ENCODE measurements at regions not wholly inside any gene's neighbourhood (a gene's known extent, or its start where the extent isn't known, plus 50 kb on each side); places are given as distances from the start of the nearest gene placed in this dataset.

- TF ChIP-seq CTCF (conservative IDR thresholded peaks at IDR 0.05), result no peak
- H3K27ac ChIP-seq, result no peak overlapping the region
Observed at GRCh38 chr4:64588507-64588906, 179.3 kb upstream of the TECRL start.

- no peak overlapping the region for H3K27ac ChIP-seq
Observed at GRCh38 chr4:64584981-64585557, 175.8 kb upstream of the TECRL start.

GRCh38 chr4:64584125-64584524 lies 174.9 kb upstream of the TECRL start:
- TF ChIP-seq CTCF (conservative IDR thresholded peaks at IDR 0.05), result no peak
- H3K27ac ChIP-seq, result no peak overlapping the region

More at GRCh38 chr4:64584981-64585557, 175.8 kb upstream of the TECRL start:
- peak; percentile 84 for TF ChIP-seq CTCF (conservative IDR thresholded peaks at IDR 0.05)

GRCh38 chr4:64582492-64582891 lies 173.2 kb upstream of the TECRL start:
- TF ChIP-seq CTCF (conservative IDR thresholded peaks at IDR 0.05), result no peak
- H3K27ac ChIP-seq, result no peak overlapping the region

- no peak for TF ChIP-seq CTCF (conservative IDR thresholded peaks at IDR 0.05)
- no peak overlapping the region for H3K27ac ChIP-seq
Observed at GRCh38 chr4:64581422-64581821, 172.2 kb upstream of the TECRL start.

GRCh38 chr4:64564126-64564525 lies 154.9 kb upstream of the TECRL start:
- no peak for TF ChIP-seq CTCF (conservative IDR thresholded peaks at IDR 0.05)
- H3K27ac ChIP-seq, result no peak overlapping the region

GRCh38 chr4:64559571-64559970 lies 150.3 kb upstream of the TECRL start:
- TF ChIP-seq CTCF (conservative IDR thresholded peaks at IDR 0.05), result no peak
- no peak overlapping the region for H3K27ac ChIP-seq

Measured in VCaP (cell line).